IMR-90 (cell line): ENCODE measurements at regions not wholly inside any gene's neighbourhood (a gene's known extent, or its start where the extent isn't known, plus 50 kb on each side); places are given as distances from the start of the nearest gene placed in this dataset.

Experiments used
- ATAC-seq: fragments of 200-7000 bp; cut with Tn5 transposase; 2 replicates; pipeline ENCODE4 v1.9.1; 2020; ENCODE audit warnings: low read depth, mild to moderate bottlenecking, moderate library complexity
- BruUV-seq: library from RNA; stranded (reverse); fragments of 400-500 nt; replicated peaks from 2 replicates; lab custom pipeline; 2021; lab: Mats Ljungman, UMichigan
- CTCF ChIA-PET: fragments of 300-600 bp; formaldehyde crosslinking; extraction: SDS; loops from one replicate; lab custom pipeline; 2021; ENCODE audit warnings: antibody characterized with exemption; lab: Yijun Ruan, JAX
- POLR2A ChIA-PET: fragments of 300-600 bp; sonication (Branson Sonifier 250); formaldehyde crosslinking; loops from one replicate; lab custom pipeline; 2022; ENCODE audit warnings: antibody characterized with exemption; ENCODE audit not compliant: unreplicated experiment; lab: Charles Lee
- DNase-seq: peaks from one replicate; pipeline ENCODE4 v3.0.0; 2013
- H2AFZ ChIP-seq: replicated peaks from 2 replicates; pipeline ENCODE3; 2013; ENCODE audit warnings: low read length, mild to moderate bottlenecking; ENCODE audit not compliant: poor library complexity
- H2AK5ac ChIP-seq: 2 replicates; pipeline ENCODE4 v1.6.1; 2013; ENCODE audit warnings: low read depth, low read length, inconsistent platforms
- H2AK9ac ChIP-seq: replicated peaks from 2 replicates; pipeline ENCODE3; 2013; ENCODE audit warnings: mild to moderate bottlenecking, low read depth, low read length, moderate library complexity; ENCODE audit not compliant: poor library complexity
- H2BK120ac ChIP-seq: 2 replicates; pipeline ENCODE4 v1.6.1; 2013; ENCODE audit warnings: low read depth, low read length, inconsistent platforms
- H2BK15ac ChIP-seq: 3 replicates; pipeline ENCODE4 v1.6.1; 2013; ENCODE audit warnings: low read depth, low read length, inconsistent platforms
- H2BK20ac ChIP-seq: 2 replicates; pipeline ENCODE4 v1.6.1; 2013; ENCODE audit warnings: low read depth, mild to moderate bottlenecking, inconsistent platforms, low read length, moderate library complexity
- H2BK5ac ChIP-seq: 2 replicates; pipeline ENCODE4 v1.6.1; 2013; ENCODE audit warnings: mild to moderate bottlenecking, low read depth, low read length, inconsistent platforms; ENCODE audit not compliant: poor library complexity, severe bottlenecking
- H3K14ac ChIP-seq: replicated peaks from 2 replicates; pipeline ENCODE4 v1.6.1; 2013; ENCODE audit warnings: low read depth, low read length, inconsistent platforms
- H3K18ac ChIP-seq: 2 replicates; pipeline ENCODE4 v1.6.1; 2013; ENCODE audit warnings: low read depth, low read length, control low read depth
- H3K23ac ChIP-seq: 2 replicates; pipeline ENCODE4 v1.6.1; 2013; ENCODE audit warnings: low read depth, low read length, inconsistent platforms
- H3K27ac ChIP-seq: 2 replicates; pipeline ENCODE4 v1.5.1; 2013; ENCODE audit warnings: mild to moderate bottlenecking, control low read depth, low read length; ENCODE audit not compliant: insufficient read depth
- H3K27me3 ChIP-seq: 2 replicates; pipeline ENCODE4 v1.6.1; 2013; ENCODE audit warnings: low read length; ENCODE audit not compliant: control insufficient read depth, insufficient read depth
- H3K36me3 ChIP-seq: 2 replicates; pipeline ENCODE4 v1.6.1; 2013; ENCODE audit warnings: low read length, mixed read lengths; ENCODE audit not compliant: control insufficient read depth, insufficient read depth
- H3K4ac ChIP-seq: 2 replicates; pipeline ENCODE4 v1.6.1; 2013; ENCODE audit warnings: low read depth, low read length, inconsistent platforms
- H3K4me1 ChIP-seq: 2 replicates; pipeline ENCODE4 v1.6.1; 2013; ENCODE audit warnings: low read length, mixed read lengths; ENCODE audit not compliant: control insufficient read depth, insufficient read depth
- H3K4me2 ChIP-seq: 2 replicates; pipeline ENCODE4 v1.6.1; 2013; ENCODE audit warnings: low read depth, mild to moderate bottlenecking, control low read depth, low read length, moderate library complexity
- H3K4me3 ChIP-seq: 2 replicates; pipeline ENCODE4 v1.5.1; 2013; ENCODE audit warnings: low read depth, mild to moderate bottlenecking, control low read depth, low read length, moderate library complexity; ENCODE audit not compliant: insufficient read depth
- H3K56ac ChIP-seq: 2 replicates; pipeline ENCODE4 v1.6.1; 2013; ENCODE audit warnings: low read length, inconsistent platforms; ENCODE audit not compliant: insufficient read depth; ENCODE audit errors: extremely low read depth
- H3K79me1 ChIP-seq, 2 experiments: 2 replicates each; pipeline ENCODE4 v1.6.1; 2013; ENCODE audit warnings: low read length in 2 of 2, inconsistent platforms in 1 of 2, low read depth in 1 of 2
- H3K9ac ChIP-seq: 2 replicates; pipeline ENCODE4 v1.6.1; 2013; ENCODE audit warnings: low read depth, low read length, control low read depth
- H3K9me1 ChIP-seq: 2 replicates; pipeline ENCODE4 v1.6.1; 2013; ENCODE audit warnings: low read length, inconsistent platforms; ENCODE audit not compliant: insufficient read depth
- H3K9me3 ChIP-seq: 2 replicates; pipeline ENCODE4 v1.6.1; 2013; ENCODE audit warnings: low read length; ENCODE audit not compliant: control insufficient read depth, insufficient read depth
- H4K20me1 ChIP-seq: 2 replicates; pipeline ENCODE4 v1.6.1; 2013; ENCODE audit warnings: low read length, inconsistent platforms; ENCODE audit not compliant: insufficient read depth
- H4K5ac ChIP-seq: 2 replicates; pipeline ENCODE4 v1.6.1; 2013; ENCODE audit warnings: mild to moderate bottlenecking, low read depth, low read length, control low read depth
- H4K8ac ChIP-seq, 2 experiments: 2 replicates each; pipeline ENCODE4 v1.6.1; 2013; ENCODE audit warnings: low read depth in 2 of 2, low read length in 2 of 2, control low read depth in 1 of 2, inconsistent platforms in 1 of 2
- H4K91ac ChIP-seq: 2 replicates; pipeline ENCODE4 v1.6.1; 2013; ENCODE audit warnings: low read depth, low read length, inconsistent platforms; ENCODE audit not compliant: insufficient read depth
- CEBPB ChIP-seq: IDR thresholded peaks from 2 replicates; pipeline ENCODE4 v1.6.1; 2012; ENCODE audit warnings: low read depth, low read length, improper control_type of control experiment
- CHD1 ChIP-seq: IDR thresholded peaks from 2 replicates; pipeline ENCODE4 v1.6.1; 2012; ENCODE audit warnings: low read depth, low read length, improper control_type of control experiment
- FOS ChIP-seq: fragments of 150-350 bp; IDR thresholded peaks from 2 replicates; pipeline ENCODE4 v1.6.1; 2016; ENCODE audit warnings: low read depth, low read length
- MAFK ChIP-seq: IDR thresholded peaks from 2 replicates; pipeline ENCODE4 v1.6.1; 2012; ENCODE audit warnings: low read depth, low read length, improper control_type of control experiment
- MAZ ChIP-seq: IDR thresholded peaks from 2 replicates; pipeline ENCODE4 v1.6.1; 2012; ENCODE audit warnings: low read depth, mild to moderate bottlenecking, low read length, improper control_type of control experiment, moderate library complexity, borderline replicate concordance
- NFE2L2 ChIP-seq: fragments of 150-350 bp; IDR thresholded peaks from 2 replicates; pipeline ENCODE4 v1.6.1; 2016; ENCODE audit warnings: low read depth, mild to moderate bottlenecking, low read length
- POLR2A ChIP-seq: IDR thresholded peaks from 2 replicates; pipeline ENCODE4 v1.6.1; 2012; ENCODE audit warnings: mild to moderate bottlenecking, low read depth, low read length
- RCOR1 ChIP-seq: IDR thresholded peaks from 2 replicates; pipeline ENCODE4 v1.6.1; 2012; ENCODE audit warnings: mild to moderate bottlenecking, low read length, improper control_type of control experiment; ENCODE audit not compliant: insufficient replicate concordance
- RFX5 ChIP-seq: IDR thresholded peaks from 2 replicates; pipeline ENCODE4 v1.8.0; 2012; ENCODE audit warnings: low read depth, mild to moderate bottlenecking, low read length, moderate library complexity
- SMC3 ChIP-seq: fragments of 150-350 bp; IDR thresholded peaks from 2 replicates; pipeline ENCODE4 v1.6.1; 2016; ENCODE audit warnings: low read depth, mild to moderate bottlenecking, antibody characterized with exemption, low read length, moderate library complexity
- USF2 ChIP-seq: fragments of 150-350 bp; IDR thresholded peaks from 2 replicates; pipeline ENCODE4 v1.6.1; 2017; ENCODE audit warnings: mild to moderate bottlenecking, antibody characterized with exemption, low read length, low read depth
- WGBS, 2 experiments: methylation state at CpG; one replicate each; pipeline versions ENCODE4 v1.1.5 to v1.1.7; 2013; ENCODE audit warnings: missing lambda C conversion rate in 2 of 2; ENCODE audit not compliant: insufficient read length in 1 of 2; ENCODE audit errors: extremely low coverage in 2 of 2; 5-methylcytosine and 5-hydroxymethylcytosine counted together
- dilution Hi-C: fragments of 300-500 bp; cut with HindIII; formaldehyde crosslinking; loops from one replicate; pipeline ENCODE4 v1.14.3; 2018; ENCODE audit warnings: low sequenced_read_pairs; ENCODE audit not compliant: unreplicated experiment
- in situ Hi-C: fragments of 300-500 bp; cut with MboI; formaldehyde crosslinking; loops from 3 replicates; pipeline ENCODE4 v1.14.3; 2019; ENCODE audit warnings: low sequenced_read_pairs, inconsistent platforms, mixed read lengths
- intact Hi-C: fragments of 100-400 bp; cut with micrococcal nuclease; formaldehyde crosslinking; loops from 2 replicates; pipeline ENCODE4 v1.10.0; 2022
- TF ChIP-seq, protein P1 (sequence below): conservative IDR thresholded peaks from 2 replicates; pipeline ENCODE4 v1.5.1; 2012; ENCODE audit warnings: mild to moderate bottlenecking, low read depth, low read length, improper control_type of control experiment

DNA sequence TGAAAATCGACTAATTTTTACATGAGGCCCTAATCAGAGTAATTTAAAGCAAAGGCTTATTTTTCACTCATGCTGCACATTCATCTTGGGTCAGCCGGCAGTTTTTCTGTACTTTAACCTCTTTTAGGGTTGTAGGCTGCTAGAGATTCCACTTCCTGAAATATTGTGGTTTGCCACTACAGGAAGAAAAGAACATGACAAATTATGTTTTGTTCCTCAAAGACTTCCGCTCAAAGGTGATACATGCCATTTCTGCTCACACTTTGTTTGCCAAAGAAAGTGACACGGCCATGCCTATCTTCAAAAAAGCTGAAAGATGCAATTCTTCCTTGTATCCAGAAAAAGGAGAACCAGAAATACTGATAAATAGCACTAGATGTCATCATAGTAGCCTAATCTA, 183.4 kb upstream of the PPFIA2 start:
- H3K4me3 ChIP-seq, result no peak overlapping the region
- BruUV-seq, result no TSS peak
- no peak overlapping the region for H3K56ac ChIP-seq
- no peak overlapping the region for H3K23ac ChIP-seq
- H3K4ac ChIP-seq, result no peak overlapping the region
- H3K27me3 ChIP-seq, result no peaks in the 10 kb centered on the region
- no peak overlapping the region for H2BK15ac ChIP-seq
- H4K8ac ChIP-seq, result no peak overlapping the region
- peaks cover 8% of the 10 kb centered on the region for H3K9me3 ChIP-seq
- no peak overlapping the region for H4K91ac ChIP-seq
- no peak overlapping the region for H2BK20ac ChIP-seq
- no peaks in the 10 kb centered on the region for H3K4me1 ChIP-seq
- no peak overlapping the region for H2BK120ac ChIP-seq
- ChIA-PET CTCF (no interaction called here), POLR2A (no interaction called here)
- DNase-seq, result no peak
- intact Hi-C loops, result no loop called here
- no peak overlapping the region for H2AK9ac ChIP-seq
- H3K36me3 ChIP-seq, result no peaks in the 10 kb centered on the region
- no peak overlapping the region for H2AFZ ChIP-seq
- dilution Hi-C loops, result no loop called here
- no peak overlapping the region for H3K4me2 ChIP-seq
- H3K14ac ChIP-seq, result no peak overlapping the region
- ATAC-seq, result no peak
- no peaks in the 10 kb centered on the region for H3K79me1 ChIP-seq
- TF ChIP-seq, protein P1, sequence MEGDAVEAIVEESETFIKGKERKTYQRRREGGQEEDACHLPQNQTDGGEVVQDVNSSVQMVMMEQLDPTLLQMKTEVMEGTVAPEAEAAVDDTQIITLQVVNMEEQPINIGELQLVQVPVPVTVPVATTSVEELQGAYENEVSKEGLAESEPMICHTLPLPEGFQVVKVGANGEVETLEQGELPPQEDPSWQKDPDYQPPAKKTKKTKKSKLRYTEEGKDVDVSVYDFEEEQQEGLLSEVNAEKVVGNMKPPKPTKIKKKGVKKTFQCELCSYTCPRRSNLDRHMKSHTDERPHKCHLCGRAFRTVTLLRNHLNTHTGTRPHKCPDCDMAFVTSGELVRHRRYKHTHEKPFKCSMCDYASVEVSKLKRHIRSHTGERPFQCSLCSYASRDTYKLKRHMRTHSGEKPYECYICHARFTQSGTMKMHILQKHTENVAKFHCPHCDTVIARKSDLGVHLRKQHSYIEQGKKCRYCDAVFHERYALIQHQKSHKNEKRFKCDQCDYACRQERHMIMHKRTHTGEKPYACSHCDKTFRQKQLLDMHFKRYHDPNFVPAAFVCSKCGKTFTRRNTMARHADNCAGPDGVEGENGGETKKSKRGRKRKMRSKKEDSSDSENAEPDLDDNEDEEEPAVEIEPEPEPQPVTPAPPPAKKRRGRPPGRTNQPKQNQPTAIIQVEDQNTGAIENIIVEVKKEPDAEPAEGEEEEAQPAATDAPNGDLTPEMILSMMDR, result no peak
- TF ChIP-seq MAFK, result no peak
- TF ChIP-seq MAZ, result no peak
- TF ChIP-seq FOS, result no peak
- TF ChIP-seq USF2, result no peak
- TF ChIP-seq RCOR1, result no peak
- no peak for TF ChIP-seq POLR2A
- TF ChIP-seq RFX5, result no peak
- TF ChIP-seq CEBPB, result no peak
- TF ChIP-seq NFE2L2, result no peak
- TF ChIP-seq SMC3, result no peak
- no peak for TF ChIP-seq CHD1
- no peak overlapping the region for H2BK5ac ChIP-seq
- H3K27ac ChIP-seq, result no peak overlapping the region
- WGBS, 2 experiments, result no CpG with 5 or more reads among the region's 4 CpGs
- no peak overlapping the region for H4K5ac ChIP-seq
- H3K18ac ChIP-seq, result no peak overlapping the region
- in situ Hi-C loops, result no loop called here
- no peaks in the 10 kb centered on the region for H3K9me1 ChIP-seq
- H2AK5ac ChIP-seq, result no peak overlapping the region
- H3K9ac ChIP-seq, result no peak overlapping the region
- H4K20me1 ChIP-seq, result no peaks in the 10 kb centered on the region
